ENCODE measurements at regions not wholly inside any gene's neighbourhood (a gene's known extent, or its start where the extent isn't known, plus 50 kb on each side); places are given as distances from the start of the nearest gene placed in this dataset.

DNA sequence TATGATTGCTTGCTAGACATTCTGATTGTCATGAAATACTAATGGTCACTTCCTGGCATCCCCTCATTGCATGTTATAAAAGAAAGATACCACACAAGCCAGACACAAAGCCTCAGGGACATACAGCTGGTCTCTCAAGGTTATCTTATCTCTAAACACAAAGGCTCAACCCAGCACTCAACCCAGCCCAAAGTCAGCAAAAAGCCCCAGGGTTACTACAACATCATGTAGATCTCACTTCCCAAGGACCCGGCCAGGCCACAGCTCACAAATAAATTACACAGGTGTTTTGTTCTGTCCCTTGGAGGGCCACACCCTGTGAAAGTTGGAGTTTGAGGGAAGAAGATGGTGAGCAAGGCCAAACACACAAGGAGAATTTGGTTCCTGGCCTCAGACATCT, 109.7 kb upstream of the BARHL2 start:
- no peaks in the 10 kb centered on the region for H3K79me2 ChIP-seq (ENCODE audit: low read depth)
- H3K4me3 Mint-ChIP-seq: no peak overlapping the region
- no peaks in the 10 kb centered on the region for H4K20me1 ChIP-seq (ENCODE audit: low read depth)
- TF ChIP-seq, protein P1, sequence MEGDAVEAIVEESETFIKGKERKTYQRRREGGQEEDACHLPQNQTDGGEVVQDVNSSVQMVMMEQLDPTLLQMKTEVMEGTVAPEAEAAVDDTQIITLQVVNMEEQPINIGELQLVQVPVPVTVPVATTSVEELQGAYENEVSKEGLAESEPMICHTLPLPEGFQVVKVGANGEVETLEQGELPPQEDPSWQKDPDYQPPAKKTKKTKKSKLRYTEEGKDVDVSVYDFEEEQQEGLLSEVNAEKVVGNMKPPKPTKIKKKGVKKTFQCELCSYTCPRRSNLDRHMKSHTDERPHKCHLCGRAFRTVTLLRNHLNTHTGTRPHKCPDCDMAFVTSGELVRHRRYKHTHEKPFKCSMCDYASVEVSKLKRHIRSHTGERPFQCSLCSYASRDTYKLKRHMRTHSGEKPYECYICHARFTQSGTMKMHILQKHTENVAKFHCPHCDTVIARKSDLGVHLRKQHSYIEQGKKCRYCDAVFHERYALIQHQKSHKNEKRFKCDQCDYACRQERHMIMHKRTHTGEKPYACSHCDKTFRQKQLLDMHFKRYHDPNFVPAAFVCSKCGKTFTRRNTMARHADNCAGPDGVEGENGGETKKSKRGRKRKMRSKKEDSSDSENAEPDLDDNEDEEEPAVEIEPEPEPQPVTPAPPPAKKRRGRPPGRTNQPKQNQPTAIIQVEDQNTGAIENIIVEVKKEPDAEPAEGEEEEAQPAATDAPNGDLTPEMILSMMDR (IDR thresholded peaks at IDR 0.05): no peak
- TF ChIP-seq EZH2phosphoT487 (IDR thresholded peaks at IDR 0.05) (no peak), EZH2 (IDR thresholded peaks at IDR 0.05) (no peak)
- peaks cover 63% of the 10 kb centered on the region for H3K27me3 ChIP-seq
- H3K4me1 ChIP-seq: no peaks in the 10 kb centered on the region
- H3K36me3 Mint-ChIP-seq: peaks cover 4% of the 10 kb centered on the region
- H3K27ac Mint-ChIP-seq: no peak overlapping the region
- peaks cover under 1% of the 10 kb centered on the region for H3K4me1 Mint-ChIP-seq
- no peak for DNase-seq (ENCODE audit: low spot score)
- no peaks in the 10 kb centered on the region for H3F3A ChIP-seq (ENCODE audit: low read depth)
- H3K9me3 ChIP-seq (ENCODE audit: low read depth): no peaks in the 10 kb centered on the region
- no peak overlapping the region for H2AFZ ChIP-seq (replicated peaks)
- H3K9ac ChIP-seq: no peak overlapping the region
- H3K27ac ChIP-seq: no peak overlapping the region
- no peaks in the 10 kb centered on the region for H3K9me3 Mint-ChIP-seq
- no peaks in the 10 kb centered on the region for H3K36me3 ChIP-seq
- no peak overlapping the region for H3K4me3 ChIP-seq
- H3K27me3 Mint-ChIP-seq (ENCODE audit: insufficient read depth, low read depth): peaks cover 8% of the 10 kb centered on the region
- H3K4me2 ChIP-seq: no peak overlapping the region

GRCh38 chr1:90826024-90826423, 108.9 kb upstream of the BARHL2 start:
- no peaks in the 10 kb centered on the region for H3F3A ChIP-seq (ENCODE audit: low read depth)
- Mint-ChIP-seq H3K27me3 (ENCODE audit: insufficient read depth, low read depth) (peaks cover 6% of the 10 kb centered on the region), H3K36me3 (no peaks in the 10 kb centered on the region), H3K4me1 (no peaks in the 10 kb centered on the region), H3K9me3 (no peaks in the 10 kb centered on the region), H3K27ac (no peak overlapping the region), H3K4me3 (no peak overlapping the region)
- H3K9me3 ChIP-seq (ENCODE audit: low read depth): no peaks in the 10 kb centered on the region
- H3K4me3 ChIP-seq: no peak overlapping the region
- no peak overlapping the region for H3K4me2 ChIP-seq
- no peaks in the 10 kb centered on the region for H3K79me2 ChIP-seq (ENCODE audit: low read depth)
- no peak overlapping the region for H3K27ac ChIP-seq
- H3K27me3 ChIP-seq: peaks cover 55% of the 10 kb centered on the region
- no peak for DNase-seq (ENCODE audit: low spot score)
- TF ChIP-seq, protein P1 (IDR thresholded peaks at IDR 0.05): no peak
- TF ChIP-seq EZH2 (IDR thresholded peaks at IDR 0.05) (no peak), EZH2phosphoT487 (IDR thresholded peaks at IDR 0.05) (no peak)
- no peak overlapping the region for H3K9ac ChIP-seq
- no peak overlapping the region for H2AFZ ChIP-seq (replicated peaks)
- no peaks in the 10 kb centered on the region for H3K4me1 ChIP-seq
- H3K36me3 ChIP-seq: no peaks in the 10 kb centered on the region
- no peaks in the 10 kb centered on the region for H4K20me1 ChIP-seq (ENCODE audit: low read depth)

DNA sequence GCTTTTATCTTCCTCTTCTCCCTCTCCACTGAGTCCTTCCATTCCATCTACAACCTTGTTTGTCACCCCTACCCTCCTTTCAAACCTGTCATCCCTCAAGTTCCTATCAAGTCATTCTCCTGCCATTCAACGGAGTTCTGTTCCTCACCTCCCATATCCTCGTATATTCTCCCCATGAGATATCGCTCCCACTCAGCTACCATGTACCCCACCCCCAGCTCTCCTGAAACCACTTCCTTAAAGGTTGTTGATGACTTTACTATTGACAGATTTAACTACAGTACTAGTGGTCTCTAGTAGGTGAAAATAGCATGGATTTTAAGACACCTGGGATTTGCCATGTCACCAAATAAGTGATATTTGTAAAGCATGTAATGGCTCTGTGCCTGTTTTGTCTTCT, 107.4 kb upstream of the BARHL2 start:
- peaks cover 40% of the 10 kb centered on the region for H3K27me3 ChIP-seq
- H3K9me3 ChIP-seq (ENCODE audit: low read depth): no peaks in the 10 kb centered on the region
- no peaks in the 10 kb centered on the region for H3K79me2 ChIP-seq (ENCODE audit: low read depth)
- no peak overlapping the region for H3K4me2 ChIP-seq
- H4K20me1 ChIP-seq (ENCODE audit: low read depth): no peaks in the 10 kb centered on the region
- no peak overlapping the region for H3K4me3 Mint-ChIP-seq
- H3K27ac ChIP-seq: no peak overlapping the region
- H3F3A ChIP-seq (ENCODE audit: low read depth): no peaks in the 10 kb centered on the region
- TF ChIP-seq EZH2phosphoT487 (IDR thresholded peaks at IDR 0.05) (no peak), EZH2 (IDR thresholded peaks at IDR 0.05) (no peak)
- TF ChIP-seq, protein P1 (IDR thresholded peaks at IDR 0.05): no peak
- H3K4me1 ChIP-seq: no peaks in the 10 kb centered on the region
- no peaks in the 10 kb centered on the region for H3K36me3 Mint-ChIP-seq
- H2AFZ ChIP-seq (replicated peaks): no peak overlapping the region
- H3K36me3 ChIP-seq: no peaks in the 10 kb centered on the region
- no peak for DNase-seq (ENCODE audit: low spot score)
- no peak overlapping the region for H3K9ac ChIP-seq
- no peak overlapping the region for H3K4me3 ChIP-seq
- peaks cover 4% of the 10 kb centered on the region for H3K27me3 Mint-ChIP-seq (ENCODE audit: insufficient read depth, low read depth)
- H3K9me3 Mint-ChIP-seq: no peaks in the 10 kb centered on the region
- no peak overlapping the region for H3K27ac Mint-ChIP-seq
- H3K4me1 Mint-ChIP-seq: no peaks in the 10 kb centered on the region
